Panc1 (cell line): ENCODE measurements at regions not wholly inside any gene's neighbourhood (a gene's known extent, or its start where the extent isn't known, plus 50 kb on each side); places are given as distances from the start of the nearest gene placed in this dataset.
A peak's percentile ranks its signal among the peaks of the same experiment; 100 is the strongest.

ENCODE experiments used
- ATAC-seq: fragments of 200-7000 bp; cut with Tn5 transposase; 2 replicates; pipeline ENCODE4 v1.9.1; 2020; ENCODE audit warnings: mild to moderate bottlenecking, moderate library complexity
- BruUV-seq: library from RNA; stranded (reverse); fragments of 400-500 nt; replicated peaks from 2 replicates; lab custom pipeline; 2021; lab: Mats Ljungman, UMichigan
- CTCF ChIA-PET: fragments of 300-600 bp; sonication (Branson Sonifier 250); formaldehyde crosslinking; loops from one replicate; lab custom pipeline; 2022; ENCODE audit warnings: antibody characterized with exemption; lab: Charles Lee
- POLR2A ChIA-PET: fragments of 300-600 bp; sonication (Branson Sonifier 250); formaldehyde crosslinking; loops from one replicate; lab custom pipeline; 2022; ENCODE audit warnings: antibody characterized with exemption; lab: Charles Lee
- DNase-seq: peaks from one replicate; pipeline ENCODE4 v3.0.0-alpha.2; 2010; ENCODE audit warnings: low read depth, low spot score
- H3K27ac ChIP-seq: 2 replicates; pipeline ENCODE4 v1.5.1; 2011; ENCODE audit warnings: mild to moderate bottlenecking, low read length, inconsistent platforms
- H3K27me3 ChIP-seq: fragments of 200-500 bp; sonication (Bioruptor generic); 2 replicates; pipeline ENCODE4 v1.6.0; 2014; ENCODE audit warnings: low read length, inconsistent platforms; ENCODE audit not compliant: control insufficient read depth, insufficient read depth
- H3K36me3 ChIP-seq: fragments of 200-500 bp; sonication (Bioruptor generic); 2 replicates; pipeline ENCODE4 v1.5.1; 2014; ENCODE audit warnings: inconsistent platforms, mild to moderate bottlenecking, low read length, moderate library complexity; ENCODE audit not compliant: control insufficient read depth, insufficient read depth
- H3K4me1 ChIP-seq: 2 replicates; pipeline ENCODE4 v1.5.1; 2011; ENCODE audit warnings: inconsistent platforms, mild to moderate bottlenecking, low read length, moderate library complexity; ENCODE audit not compliant: control insufficient read depth, insufficient read depth
- H3K4me3 ChIP-seq, 2 experiments: 2 replicates each; pipeline ENCODE4 v1.5.1; 2011 to 2012; ENCODE audit warnings: low read depth in 2 of 2, low read length in 2 of 2, mild to moderate bottlenecking in 2 of 2, inconsistent platforms in 1 of 2, moderate library complexity in 1 of 2
- H3K9me3 ChIP-seq: fragments of 200-500 bp; sonication (Bioruptor generic); 2 replicates; pipeline ENCODE4 v1.5.1; 2014; ENCODE audit warnings: low read depth, mild to moderate bottlenecking, inconsistent platforms, low read length, moderate library complexity; ENCODE audit not compliant: control insufficient read depth, insufficient read depth
- CTCF ChIP-seq: fragments of 450-650 bp; IDR thresholded peaks from 2 replicates; pipeline ENCODE4 v1.5.1; 2017; ENCODE audit warnings: mild to moderate bottlenecking
- POLR2AphosphoS5 ChIP-seq: IDR thresholded peaks from 2 replicates; pipeline ENCODE4 v1.6.1; 2012; ENCODE audit warnings: mild to moderate bottlenecking, low read depth, low read length, moderate library complexity
- SIN3A ChIP-seq: IDR thresholded peaks from 2 replicates; pipeline ENCODE4 v1.6.1; 2012; ENCODE audit warnings: low read depth, mild to moderate bottlenecking, low read length, moderate library complexity, borderline replicate concordance; ENCODE audit not compliant: insufficient read depth
- TCF7L2 ChIP-seq: IDR thresholded peaks from 2 replicates; pipeline ENCODE4 v1.6.1; 2011; ENCODE audit warnings: mild to moderate bottlenecking, low read depth, low read length, inconsistent platforms
- in situ Hi-C: cut with HindIII; loops from 2 replicates; pipeline ENCODE4 v1.10.0; 2016; ENCODE audit warnings: low sequenced_read_pairs, low pct_unique_long_range_greater_than_20kb
- intact Hi-C: fragments of 100-400 bp; cut with micrococcal nuclease; formaldehyde crosslinking; loops from one replicate; pipeline ENCODE4 v1.10.0; 2022; ENCODE audit not compliant: unreplicated experiment
- TF ChIP-seq, protein P1 (sequence below), 2 experiments: IDR thresholded peaks; 2 replicates each; pipeline ENCODE4 v1.6.1; 2011 to 2012; ENCODE audit warnings: low read depth in 2 of 2, control low read depth in 1 of 2, low read length in 1 of 2, mild to moderate bottlenecking in 1 of 2, moderate library complexity in 1 of 2; ENCODE audit not compliant: insufficient read depth in 1 of 2

DNA sequence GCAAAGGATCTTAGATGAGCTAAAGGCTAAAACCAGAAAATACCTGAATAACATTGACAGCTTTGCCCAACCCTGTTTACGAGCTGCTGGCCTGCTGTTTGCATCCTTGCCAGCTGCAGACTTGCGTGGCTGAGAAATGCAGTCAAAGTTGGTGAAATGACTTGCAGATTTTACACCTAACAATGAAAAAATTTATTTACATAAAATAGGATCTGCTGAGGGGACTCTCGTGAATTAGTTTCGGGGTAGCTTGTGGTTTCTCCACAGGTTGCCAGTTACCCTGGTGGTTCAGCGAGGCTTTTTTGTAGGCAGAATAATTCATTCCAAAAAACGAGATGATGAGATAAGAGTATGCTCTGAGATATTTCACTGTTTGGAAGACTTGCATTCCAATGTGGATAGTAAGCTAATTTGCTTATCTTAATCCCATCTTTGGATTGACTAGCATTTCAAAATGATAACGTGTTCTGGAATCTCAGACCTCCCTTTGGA is 65.7 kb upstream of the FANCC start:
- TF ChIP-seq CTCF (no peak), TCF7L2 (peak; percentile 56)
- TF ChIP-seq, protein P1, sequence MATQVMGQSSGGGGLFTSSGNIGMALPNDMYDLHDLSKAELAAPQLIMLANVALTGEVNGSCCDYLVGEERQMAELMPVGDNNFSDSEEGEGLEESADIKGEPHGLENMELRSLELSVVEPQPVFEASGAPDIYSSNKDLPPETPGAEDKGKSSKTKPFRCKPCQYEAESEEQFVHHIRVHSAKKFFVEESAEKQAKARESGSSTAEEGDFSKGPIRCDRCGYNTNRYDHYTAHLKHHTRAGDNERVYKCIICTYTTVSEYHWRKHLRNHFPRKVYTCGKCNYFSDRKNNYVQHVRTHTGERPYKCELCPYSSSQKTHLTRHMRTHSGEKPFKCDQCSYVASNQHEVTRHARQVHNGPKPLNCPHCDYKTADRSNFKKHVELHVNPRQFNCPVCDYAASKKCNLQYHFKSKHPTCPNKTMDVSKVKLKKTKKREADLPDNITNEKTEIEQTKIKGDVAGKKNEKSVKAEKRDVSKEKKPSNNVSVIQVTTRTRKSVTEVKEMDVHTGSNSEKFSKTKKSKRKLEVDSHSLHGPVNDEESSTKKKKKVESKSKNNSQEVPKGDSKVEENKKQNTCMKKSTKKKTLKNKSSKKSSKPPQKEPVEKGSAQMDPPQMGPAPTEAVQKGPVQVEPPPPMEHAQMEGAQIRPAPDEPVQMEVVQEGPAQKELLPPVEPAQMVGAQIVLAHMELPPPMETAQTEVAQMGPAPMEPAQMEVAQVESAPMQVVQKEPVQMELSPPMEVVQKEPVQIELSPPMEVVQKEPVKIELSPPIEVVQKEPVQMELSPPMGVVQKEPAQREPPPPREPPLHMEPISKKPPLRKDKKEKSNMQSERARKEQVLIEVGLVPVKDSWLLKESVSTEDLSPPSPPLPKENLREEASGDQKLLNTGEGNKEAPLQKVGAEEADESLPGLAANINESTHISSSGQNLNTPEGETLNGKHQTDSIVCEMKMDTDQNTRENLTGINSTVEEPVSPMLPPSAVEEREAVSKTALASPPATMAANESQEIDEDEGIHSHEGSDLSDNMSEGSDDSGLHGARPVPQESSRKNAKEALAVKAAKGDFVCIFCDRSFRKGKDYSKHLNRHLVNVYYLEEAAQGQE (IDR thresholded peaks at IDR 0.05; ENCODE audit: insufficient read depth in 1 of 2, low read depth in 2 of 2, low read length in 1 of 2), result no peak
- peaks cover 26% of the 10 kb centered on the region for H3K4me1 ChIP-seq
- peak; percentile 85 for ATAC-seq
- no peaks in the 10 kb centered on the region for H3K27me3 ChIP-seq
- POLR2A ChIA-PET, result no interaction called here
- DNase-seq, result no peak
- no peaks in the 10 kb centered on the region for H3K9me3 ChIP-seq
- no peaks in the 10 kb centered on the region for H3K36me3 ChIP-seq
- BruUV-seq, result no TSS peak
- H3K27ac ChIP-seq, result peak overlapping the region; percentile 36
- CTCF ChIA-PET, result no interaction called here
- H3K4me3 ChIP-seq, result no peak overlapping the region
- in situ Hi-C loops (no loop called here), intact Hi-C loops (no loop called here)

DNA sequence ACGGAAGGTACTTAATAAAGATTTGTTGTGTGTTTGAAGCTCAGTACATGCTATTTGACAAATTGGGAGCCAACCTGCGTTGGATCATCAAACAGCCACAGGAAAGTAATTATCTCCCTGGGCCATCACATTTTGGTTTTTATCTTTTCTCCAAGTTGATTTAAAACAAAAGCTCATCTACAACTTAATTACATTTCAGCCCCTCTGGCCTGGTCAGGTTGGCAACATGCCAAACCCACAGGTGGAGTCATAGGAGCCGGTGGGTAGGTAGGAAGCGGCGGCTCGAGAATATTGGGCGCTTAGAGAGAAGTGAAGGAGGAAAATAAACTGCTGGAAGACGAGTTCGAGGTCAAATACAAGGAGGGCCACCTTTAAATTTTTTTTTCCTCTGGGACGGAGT is 64.9 kb upstream of the FANCC start:
- peak overlapping the region; percentile 81 for H3K27ac ChIP-seq
- POLR2A ChIA-PET, result no interaction called here
- DNase-seq (no peak), ATAC-seq (no peak)
- in situ Hi-C loops (no loop called here), intact Hi-C loops (no loop called here)
- CTCF ChIA-PET, result no interaction called here
- no peak for TF ChIP-seq POLR2AphosphoS5
- TF ChIP-seq SIN3A, result no peak
- TF ChIP-seq TCF7L2, result no peak
- TF ChIP-seq, protein P1 (IDR thresholded peaks at IDR 0.05; ENCODE audit: insufficient read depth in 1 of 2, low read depth in 2 of 2, low read length in 1 of 2), result no peak
- TF ChIP-seq CTCF, result no peak
- no peaks in the 10 kb centered on the region for H3K9me3 ChIP-seq
- no peaks in the 10 kb centered on the region for H3K36me3 ChIP-seq
- BruUV-seq, result no TSS peak
- H3K27me3 ChIP-seq, result no peaks in the 10 kb centered on the region
- H3K4me1 ChIP-seq, result peaks cover 26% of the 10 kb centered on the region
- H3K4me3 ChIP-seq, result no peak overlapping the region
